AG09309 (cell line): ENCODE measurements at regions not wholly inside any gene's neighbourhood (a gene's known extent, or its start where the extent isn't known, plus 50 kb on each side); places are given as distances from the start of the nearest gene placed in this dataset.

ENCODE experiments used
- DNase-seq: peaks from one replicate; pipeline ENCODE4 v3.0.0-alpha.2; 2010; ENCODE audit warnings: low read depth
- H3K4me3 ChIP-seq: 2 replicates; pipeline ENCODE4 v1.5.1; 2011; ENCODE audit warnings: mild to moderate bottlenecking, low read depth, low read length, moderate library complexity; ENCODE audit not compliant: control insufficient read depth
- CTCF ChIP-seq: IDR thresholded peaks from 2 replicates; pipeline ENCODE4 v1.5.1; 2011; ENCODE audit warnings: mild to moderate bottlenecking, low read depth, low read length, inconsistent platforms; ENCODE audit not compliant: insufficient read depth, control insufficient read depth; ENCODE audit errors: missing control alignments

GRCh38 chr10:105844676-105845570, 1203.8 kb downstream of the SORCS3 start:
- H3K4me3 ChIP-seq: no peak overlapping the region
- DNase-seq: no peak
- TF ChIP-seq CTCF: no peak

- DNase-seq: no peak
- H3K4me3 ChIP-seq: no peak overlapping the region
- TF ChIP-seq CTCF: no peak
These were observed 1203.2 kb downstream of the SORCS3 start for GRCh38 chr10:105844241-105844640.

- no peak overlapping the region for H3K4me3 ChIP-seq
- no peak for DNase-seq
- no peak for TF ChIP-seq CTCF
These were observed 1202.7 kb downstream of the SORCS3 start for GRCh38 chr10:105843786-105844185.

GRCh38 chr10:105840288-105840770, 1199.2 kb downstream of the SORCS3 start:
- TF ChIP-seq CTCF: no peak
- DNase-seq: no peak
- H3K4me3 ChIP-seq: no peak overlapping the region

- H3K4me3 ChIP-seq: no peak overlapping the region
- no peak for DNase-seq
- no peak for TF ChIP-seq CTCF
These were observed 1197.3 kb downstream of the SORCS3 start for GRCh38 chr10:105838392-105838791.

GRCh38 chr10:105837951-105838350, 1196.9 kb downstream of the SORCS3 start:
- no peak for DNase-seq
- no peak overlapping the region for H3K4me3 ChIP-seq
- no peak for TF ChIP-seq CTCF
